HCT116 (cell line): ENCODE measurements at regions not wholly inside any gene's neighbourhood (a gene's known extent, or its start where the extent isn't known, plus 50 kb on each side); places are given as distances from the start of the nearest gene placed in this dataset.

Source experiments
- ATAC-seq: fragments of 200-7000 bp; cut with Tn5 transposase; 2 replicates; pipeline ENCODE4 v1.9.1; 2020; ENCODE audit warnings: mild to moderate bottlenecking, moderate library complexity
- BruUV-seq: library from RNA; stranded (reverse); fragments of 400-500 nt; replicated peaks from 2 replicates; lab custom pipeline; 2021; lab: Mats Ljungman, UMichigan
- CTCF ChIA-PET: fragments of 300-600 bp; sonication (Branson Sonifier 250); formaldehyde crosslinking; loops from one replicate; lab custom pipeline; 2021; ENCODE audit warnings: antibody characterized with exemption; lab: Charles Lee
- POLR2A ChIA-PET: fragments of 300-600, 350-600 bp; sonication (Branson Sonifier 250); formaldehyde crosslinking; loops from one replicate; lab custom pipeline; 2021; ENCODE audit warnings: antibody characterized with exemption; lab: Charles Lee
- RAD21 ChIA-PET, 2 experiments: fragments of 300-600 bp; sonication (Branson Sonifier 250); formaldehyde crosslinking; loops; one replicate each; lab custom pipeline; 2023; ENCODE audit warnings: low total read pairs in 2 of 2; ENCODE audit not compliant: uncharacterized antibody in 2 of 2, unreplicated experiment in 2 of 2, low non-redundant PET in 1 of 2; lab: Charles Lee
- DNase-seq: peaks from one replicate; pipeline ENCODE4 v3.0.0-alpha.2; 2010; ENCODE audit warnings: low read depth, low spot score
- H2AFZ ChIP-seq: fragments of 200-600 bp; shearing (Covaris generic), sonication (generic); 2 replicates; pipeline ENCODE4 v1.6.1; 2017; ENCODE audit warnings: low read depth, mixed run types, mixed read lengths, antibody characterized with exemption, low read length; ENCODE audit not compliant: poor library complexity, severe bottlenecking
- H3K27ac ChIP-seq: 2 replicates; pipeline ENCODE4 v1.5.1; 2012; ENCODE audit warnings: low read depth, low read length
- H3K27me3 ChIP-seq: fragments of 200-600 bp; sonication (generic); 2 replicates; pipeline ENCODE4 v1.6.1; 2016; ENCODE audit warnings: mixed run types, low read length, mixed read lengths; ENCODE audit not compliant: insufficient read depth
- H3K36me3 ChIP-seq, 2 experiments: fragments of 200-500 bp in 1 of 2; fragments of 200-600 bp in 1 of 2; sonication (Bioruptor generic) in 1 of 2; sonication (generic) in 1 of 2; 2 replicates each; pipeline versions ENCODE4 v1.5.1 to v1.6.1; 2014 to 2016; ENCODE audit warnings: low read length in 2 of 2, inconsistent platforms in 1 of 2, mixed read lengths in 1 of 2, mixed run types in 1 of 2; ENCODE audit not compliant: insufficient read depth in 2 of 2, control insufficient read depth in 1 of 2
- H3K4me1 ChIP-seq, 2 experiments: fragments of 200-600 bp in 1 of 2; sonication (generic) in 1 of 2; 2 replicates each; pipeline versions ENCODE4 v1.5.1 to v1.6.1; 2012 to 2017; ENCODE audit warnings: low read length in 2 of 2, inconsistent platforms in 1 of 2, mild to moderate bottlenecking in 1 of 2, mixed read lengths in 1 of 2, mixed run types in 1 of 2, moderate library complexity in 1 of 2; ENCODE audit not compliant: insufficient read depth in 2 of 2, control insufficient read depth in 1 of 2
- H3K4me2 ChIP-seq: fragments of 200-600 bp; sonication (generic); 2 replicates; pipeline ENCODE4 v1.6.1; 2017; ENCODE audit warnings: mixed run types, low read length, mixed read lengths
- H3K4me3 ChIP-seq, 2 experiments: fragments of 200-600 bp in 1 of 2; sonication (generic) in 1 of 2; replicated peaks in 1 of 2; 2 replicates each; pipeline ENCODE4 v1.5.1; 2011 to 2016; ENCODE audit warnings: low read length in 2 of 2, control low read depth in 1 of 2, low read depth in 1 of 2, mild to moderate bottlenecking in 1 of 2, mixed read lengths in 1 of 2, mixed run types in 1 of 2
- H3K79me2 ChIP-seq: fragments of 200-600 bp; sonication (generic); 2 replicates; pipeline ENCODE4 v1.6.1; 2017; ENCODE audit warnings: mild to moderate bottlenecking, mixed run types, low read length, moderate library complexity, mixed read lengths; ENCODE audit not compliant: insufficient read depth
- H3K9ac ChIP-seq: fragments of 200-600 bp; sonication (generic); 2 replicates; pipeline ENCODE4 v1.6.1; 2016; ENCODE audit warnings: low read length, mixed read lengths
- H3K9me2 ChIP-seq: fragments of 200-600 bp; sonication (generic), shearing (Covaris generic); 2 replicates; pipeline ENCODE4 v1.6.1; 2017; ENCODE audit warnings: mixed run types, mild to moderate bottlenecking, moderate library complexity; ENCODE audit not compliant: insufficient read depth
- H3K9me3 ChIP-seq, 2 experiments: fragments of 200-500 bp in 1 of 2; fragments of 200-600 bp in 1 of 2; sonication (Bioruptor generic) in 1 of 2; sonication (generic) in 1 of 2; 2 replicates each; pipeline ENCODE4 v1.6.1; 2014 to 2017; ENCODE audit warnings: low read length in 2 of 2, mixed read lengths in 2 of 2, inconsistent platforms in 1 of 2, low read depth in 1 of 2, mild to moderate bottlenecking in 1 of 2, mixed run types in 1 of 2, moderate library complexity in 1 of 2; ENCODE audit not compliant: control insufficient read depth in 1 of 2, insufficient read depth in 1 of 2
- H4K20me1 ChIP-seq: fragments of 200-600 bp; sonication (generic), shearing (Covaris generic); 2 replicates; pipeline ENCODE4 v1.6.1; 2017; ENCODE audit warnings: mixed run types, mild to moderate bottlenecking, moderate library complexity; ENCODE audit not compliant: insufficient read depth
- EGR1 ChIP-seq: IDR thresholded peaks from 2 replicates; pipeline ENCODE4 v1.6.1; 2012; ENCODE audit warnings: low read depth
- ELF1 ChIP-seq: IDR thresholded peaks from 2 replicates; pipeline ENCODE4 v1.6.1; 2012; ENCODE audit warnings: low read depth, borderline replicate concordance
- EZH2 ChIP-seq: fragments of 200-600 bp; sonication (generic); IDR thresholded peaks from 2 replicates; pipeline ENCODE4 v1.6.1; 2017; ENCODE audit warnings: antibody characterized with exemption, mixed run types
- JUND ChIP-seq: IDR thresholded peaks from 2 replicates; pipeline ENCODE4 v1.6.1; 2012
- POLR2A ChIP-seq: IDR thresholded peaks from 2 replicates; pipeline ENCODE4 v1.7.0; 2011; ENCODE audit warnings: borderline replicate concordance; ENCODE audit not compliant: insufficient read depth, insufficient read length; ENCODE audit errors: extremely low read depth
- RAD21 ChIP-seq: IDR thresholded peaks from 2 replicates; pipeline ENCODE4 v1.6.1; 2012; ENCODE audit warnings: low read depth, mild to moderate bottlenecking
- SIN3A ChIP-seq: IDR thresholded peaks from 2 replicates; pipeline ENCODE4 v1.6.1; 2012; ENCODE audit warnings: low read depth
- SRF ChIP-seq: IDR thresholded peaks from 2 replicates; pipeline ENCODE4 v1.6.1; 2012; ENCODE audit warnings: low read depth
- YY1 ChIP-seq: IDR thresholded peaks from 2 replicates; pipeline ENCODE4 v1.6.1; 2011; ENCODE audit warnings: low read length, low read depth, moderate library complexity, mild to moderate bottlenecking; ENCODE audit not compliant: insufficient replicate concordance; ENCODE audit errors: extremely low read depth
- ZFX ChIP-seq: fragments of 450-650 bp; IDR thresholded peaks from 2 replicates; pipeline ENCODE4 v1.6.1; 2017
- ZNF274 ChIP-seq: fragments of 200-500 bp; sonication (Bioruptor generic); IDR thresholded peaks from 2 replicates; pipeline ENCODE4 v1.6.1; 2014; ENCODE audit warnings: mild to moderate bottlenecking, low read depth, low read length, inconsistent platforms
- intact Hi-C: fragments of 100-400 bp; cut with micrococcal nuclease; formaldehyde crosslinking; loops from 2 replicates; pipeline ENCODE4 v1.10.0; 2022
- TF ChIP-seq, protein P1 (sequence below): IDR thresholded peaks from 2 replicates; pipeline ENCODE4 v1.6.1; 2012
- TF ChIP-seq, protein P2 (sequence below): IDR thresholded peaks from 2 replicates; pipeline ENCODE4 v1.6.1; 2011; ENCODE audit warnings: mild to moderate bottlenecking, low read length, moderate library complexity; ENCODE audit not compliant: insufficient replicate concordance; ENCODE audit errors: extremely low read depth

DNA sequence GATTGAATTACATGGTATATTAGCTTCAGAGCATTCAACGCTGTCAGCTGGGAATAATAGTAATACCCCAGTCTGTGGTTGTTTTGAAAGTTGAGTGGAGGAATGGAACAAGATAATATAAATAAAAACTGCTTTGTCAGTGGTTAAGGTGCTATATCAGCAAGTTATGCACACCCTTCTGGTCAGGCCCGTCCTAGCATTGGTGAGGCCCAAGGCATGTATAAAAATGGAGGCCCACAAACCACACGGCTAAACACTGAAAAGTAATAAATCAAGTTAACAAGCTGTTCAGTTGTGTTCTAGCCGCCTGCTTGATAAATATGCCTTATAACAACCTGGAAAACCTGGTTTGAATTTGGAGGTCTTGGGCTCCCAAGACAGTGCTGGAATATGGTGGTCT lies 77.4 kb downstream of the PSMG1 start:
- Histone ChIP-seq H4K20me1 (no peaks in the 10 kb centered on the region), H3K9me3 (no peaks in the 10 kb centered on the region), H3K79me2 (no peaks in the 10 kb centered on the region), H3K36me3 (no peaks in the 10 kb centered on the region), H3K4me2 (no peak overlapping the region), H3K9me2 (no peaks in the 10 kb centered on the region), H2AFZ (no peak overlapping the region), H3K4me1 (no peaks in the 10 kb centered on the region), H3K4me3 (no peak overlapping the region), H3K27ac (no peak overlapping the region), H3K27me3 (peaks cover 9% of the 10 kb centered on the region; the same call in 1 of the 2 replicates), H3K9ac (no peak overlapping the region)
- intact Hi-C loops: no loop called here
- ATAC-seq (no peak), DNase-seq (no peak)
- RAD21 ChIA-PET: interaction anchor here in 1 of 2 experiments (0.7 kb wide), 1 partner anchor 33 kb away, joined by 3 read pairs; no protein-coding TSS in a partner anchor
- POLR2A ChIA-PET: no interaction called here
- CTCF ChIA-PET: interaction anchor here (1.0 kb wide), 1 partner anchor 9 kb away, joined by 3 read pairs; no protein-coding TSS in a partner anchor
- BruUV-seq: no TSS peak
- no peak for TF ChIP-seq EGR1
- no peak for TF ChIP-seq RAD21
- no peak for TF ChIP-seq SIN3A
- TF ChIP-seq EZH2: no peak
- no peak for TF ChIP-seq SRF
- TF ChIP-seq YY1: no peak
- TF ChIP-seq, protein P1, sequence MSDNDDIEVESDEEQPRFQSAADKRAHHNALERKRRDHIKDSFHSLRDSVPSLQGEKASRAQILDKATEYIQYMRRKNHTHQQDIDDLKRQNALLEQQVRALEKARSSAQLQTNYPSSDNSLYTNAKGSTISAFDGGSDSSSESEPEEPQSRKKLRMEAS: no peak
- TF ChIP-seq, all 23 proteins: peak for 0

DNA sequence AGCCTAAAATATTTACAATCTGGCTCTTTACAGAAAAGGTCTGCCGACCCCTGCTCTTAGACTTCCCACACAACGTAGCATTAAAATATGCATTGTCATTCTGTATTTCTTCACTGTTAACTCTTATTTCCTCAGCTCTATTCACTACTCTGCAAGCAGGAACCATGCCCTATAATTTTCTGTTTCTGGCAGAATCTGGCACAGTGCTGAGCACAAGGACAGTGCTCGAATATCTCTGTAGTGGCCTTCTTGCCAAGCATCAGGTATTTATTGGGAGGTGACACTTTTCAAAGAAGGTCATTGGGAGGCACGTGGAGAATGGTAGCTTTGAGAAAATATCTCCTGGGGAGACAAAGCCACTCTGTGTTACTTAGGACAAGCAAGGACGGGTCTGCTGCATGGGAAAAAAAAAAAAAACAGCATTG lies 77.9 kb downstream of the PSMG1 start:
- no peaks in the 10 kb centered on the region for H3K4me1 ChIP-seq
- CTCF ChIA-PET: interaction anchor here (1.0 kb wide), 1 partner anchor 9 kb away, joined by 3 read pairs; no protein-coding TSS in a partner anchor
- no peak overlapping the region for H3K27ac ChIP-seq
- no peak overlapping the region for H2AFZ ChIP-seq
- POLR2A ChIA-PET: no interaction called here
- H4K20me1 ChIP-seq: no peaks in the 10 kb centered on the region
- peaks cover 9% of the 10 kb centered on the region; the same call in 1 of the 2 replicates for H3K27me3 ChIP-seq
- no peaks in the 10 kb centered on the region for H3K9me3 ChIP-seq
- no TSS peak for BruUV-seq
- no peak overlapping the region for H3K4me3 ChIP-seq
- RAD21 ChIA-PET: no interaction called here
- no peaks in the 10 kb centered on the region for H3K79me2 ChIP-seq
- no peak for DNase-seq
- intact Hi-C loops: no loop called here
- TF ChIP-seq ELF1: no peak
- TF ChIP-seq ZFX: no peak
- TF ChIP-seq, protein P1: no peak
- TF ChIP-seq SRF: no peak
- no peak for TF ChIP-seq POLR2A
- no peak for TF ChIP-seq RAD21
- TF ChIP-seq JUND: no peak
- TF ChIP-seq, protein P2, sequence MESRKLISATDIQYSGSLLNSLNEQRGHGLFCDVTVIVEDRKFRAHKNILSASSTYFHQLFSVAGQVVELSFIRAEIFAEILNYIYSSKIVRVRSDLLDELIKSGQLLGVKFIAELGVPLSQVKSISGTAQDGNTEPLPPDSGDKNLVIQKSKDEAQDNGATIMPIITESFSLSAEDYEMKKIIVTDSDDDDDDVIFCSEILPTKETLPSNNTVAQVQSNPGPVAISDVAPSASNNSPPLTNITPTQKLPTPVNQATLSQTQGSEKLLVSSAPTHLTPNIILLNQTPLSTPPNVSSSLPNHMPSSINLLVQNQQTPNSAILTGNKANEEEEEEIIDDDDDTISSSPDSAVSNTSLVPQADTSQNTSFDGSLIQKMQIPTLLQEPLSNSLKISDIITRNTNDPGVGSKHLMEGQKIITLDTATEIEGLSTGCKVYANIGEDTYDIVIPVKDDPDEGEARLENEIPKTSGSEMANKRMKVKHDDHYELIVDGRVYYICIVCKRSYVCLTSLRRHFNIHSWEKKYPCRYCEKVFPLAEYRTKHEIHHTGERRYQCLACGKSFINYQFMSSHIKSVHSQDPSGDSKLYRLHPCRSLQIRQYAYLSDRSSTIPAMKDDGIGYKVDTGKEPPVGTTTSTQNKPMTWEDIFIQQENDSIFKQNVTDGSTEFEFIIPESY: no peak
- no peak for TF ChIP-seq SIN3A
- no peak for TF ChIP-seq ZNF274
- TF ChIP-seq YY1: no peak
- no peak overlapping the region for H3K9ac ChIP-seq
- ATAC-seq: no peak
- H3K4me2 ChIP-seq: no peak overlapping the region
- no peaks in the 10 kb centered on the region for H3K9me2 ChIP-seq
- no peaks in the 10 kb centered on the region for H3K36me3 ChIP-seq
